Body of pancreas (tissue), 4 donors: ENCODE measurements at regions not wholly inside any gene's neighbourhood (a gene's known extent, or its start where the extent isn't known, plus 50 kb on each side); places are given as distances from the start of the nearest gene placed in this dataset.

Experiments used
- ATAC-seq: fragments of 150-250 bp; one replicate; pipeline ENCODE4 v1.9.1; 2016
- DNase-seq, 4 donors: peaks; one replicate each; pipeline ENCODE4 v3.0.0-alpha.2; 2019
- H3K27ac ChIP-seq, 4 donors: fragments of 200-600 bp; sonication (generic); 1 replicate in 3 of 4; 2 replicates in 1 of 4; pipeline versions ENCODE4 v1.5.1 to v1.6.1; 2016 to 2019; ENCODE audit warnings: mild to moderate bottlenecking in 1 of 4, mixed read lengths in 1 of 4, moderate library complexity in 1 of 4
- H3K27me3 ChIP-seq, 2 donors: fragments of 200-600 bp; sonication (generic); one replicate each; pipeline ENCODE4 v1.6.0; 2016; ENCODE audit warnings: mild to moderate bottlenecking in 1 of 2
- H3K36me3 ChIP-seq, 2 donors: fragments of 200-600 bp; sonication (generic); replicated peaks in 1 of 2; 2 replicates each; pipeline ENCODE4 v1.5.1; 2016; ENCODE audit warnings: low read depth in 2 of 2; ENCODE audit not compliant: insufficient read depth in 1 of 2
- H3K4me1 ChIP-seq: fragments of 200-600 bp; sonication (generic); one replicate; pipeline ENCODE4 v1.6.0; 2016
- H3K4me3 ChIP-seq, 2 donors: fragments of 200-600 bp; sonication (generic); 1 replicate in 1 of 2; 2 replicates in 1 of 2; pipeline ENCODE4 v1.5.1; 2016 to 2019
- H3K9me3 ChIP-seq, 3 donors: fragments of 200-600 bp; sonication (generic); 1 replicate in 2 of 3; 2 replicates in 1 of 3; pipeline ENCODE4 v1.5.1; 2016
- CTCF ChIP-seq, 7 experiments: fragments of 450-650 bp in 4 of 7; fragments of 200-600 bp in 3 of 7; sonication (generic) in 3 of 7; IDR thresholded peaks; one replicate each; pipeline ENCODE4 v1.5.1; 2016 to 2019; ENCODE audit warnings: antibody characterized with exemption in 7 of 7
- POLR2A ChIP-seq, 3 donors: fragments of 450-650 bp; IDR thresholded peaks; one replicate each; pipeline ENCODE4 v1.6.1; 2016; ENCODE audit warnings: antibody characterized with exemption in 3 of 3, mild to moderate bottlenecking in 2 of 3
- WGBS, 2 donors: methylation state at CpG; one replicate each; pipeline ENCODE4 v1.1.5; 2017; 5-methylcytosine and 5-hydroxymethylcytosine counted together
- intact Hi-C: fragments of 100-400 bp; cut with DNase I; formaldehyde crosslinking; loops from one replicate; pipeline ENCODE4 v1.15.1; 2023

DNA sequence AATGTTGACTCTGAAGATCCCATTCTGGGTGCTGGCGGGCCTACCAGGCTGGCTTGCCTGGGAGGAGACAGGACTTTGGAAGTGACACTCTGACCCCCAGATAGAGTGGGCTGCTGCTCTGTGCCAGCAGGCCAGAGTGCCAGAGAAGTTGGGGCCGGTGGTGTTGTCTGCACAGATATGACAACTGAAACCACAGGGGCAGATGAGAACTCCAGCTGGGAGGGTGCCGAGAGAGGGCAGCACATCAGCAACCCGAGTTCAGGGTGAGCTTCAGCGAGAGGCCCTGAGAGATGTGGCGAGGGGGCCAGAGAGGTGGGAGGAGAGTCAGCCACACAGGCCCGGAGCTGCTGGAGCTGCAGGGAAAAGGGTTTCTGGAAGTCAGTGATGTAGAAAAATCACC lies 193.2 kb upstream of the MGMT start:
- no peak for DNase-seq

DNA sequence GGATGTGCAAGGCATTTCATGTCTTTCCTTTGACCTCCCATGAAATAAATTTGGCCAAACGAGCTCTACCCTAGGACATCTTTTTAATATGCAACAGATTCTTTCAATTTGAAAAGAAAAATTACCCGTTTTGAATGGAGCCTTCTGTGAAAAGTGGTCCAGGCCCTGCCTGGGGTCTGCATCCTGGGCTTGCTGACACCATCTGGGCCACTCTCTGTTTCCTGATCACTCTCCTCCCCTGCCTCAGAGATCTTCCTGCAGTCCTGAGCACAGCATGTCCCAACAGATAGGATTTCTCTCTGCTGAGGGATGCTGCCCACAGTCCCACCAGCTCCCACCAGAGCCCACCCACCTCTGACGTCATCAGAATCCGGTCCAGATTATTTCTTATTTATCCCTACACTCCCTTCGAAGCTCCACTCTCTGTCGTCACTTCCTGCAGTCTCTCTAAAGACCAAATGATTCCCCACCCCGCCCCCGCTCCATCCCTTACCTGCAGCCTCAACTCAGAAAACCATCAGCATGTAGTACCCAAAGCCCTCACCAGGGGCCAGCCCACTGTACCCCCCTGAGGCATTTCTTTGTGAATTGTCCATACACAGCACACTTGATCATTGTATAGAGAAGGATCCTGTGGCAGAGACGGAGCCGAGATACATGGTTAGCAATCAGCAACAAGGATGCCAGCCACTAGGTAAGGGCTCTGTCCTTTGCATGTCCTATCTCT lies 192.1 kb upstream of the MGMT start:
- DNase-seq (no peak), ATAC-seq (no peak)
- H3K4me1 ChIP-seq: no peaks in the 10 kb centered on the region
- H3K9me3 ChIP-seq: no peaks in the 10 kb centered on the region
- TF ChIP-seq POLR2A (IDR thresholded peaks at IDR 0.05) (no peak), CTCF (IDR thresholded peaks at IDR 0.05) (no peak)
- WGBS, 2 donors: 53% methylated on average over 10 of the region's 10 CpGs
- H3K36me3 ChIP-seq: no peaks in the 10 kb centered on the region
- intact Hi-C loops: no loop called here
- no peaks in the 10 kb centered on the region for H3K27me3 ChIP-seq
- no peak overlapping the region for H3K4me3 ChIP-seq
- no peak overlapping the region for H3K27ac ChIP-seq

More for the DNA sequence above, 193.2 kb upstream of the MGMT start:
- H3K27ac ChIP-seq: no peak overlapping the region
- no peak overlapping the region for H3K4me3 ChIP-seq
- H3K27me3 ChIP-seq: no peaks in the 10 kb centered on the region
- no peak for ATAC-seq
- TF ChIP-seq POLR2A (IDR thresholded peaks at IDR 0.05): no peak
- no peak for TF ChIP-seq CTCF (IDR thresholded peaks at IDR 0.05)
- intact Hi-C loops: no loop called here
- no peaks in the 10 kb centered on the region for H3K4me1 ChIP-seq
- 62 to 68% methylated on average over 7 of the region's 7 CpGs for WGBS, 2 donors
- no peaks in the 10 kb centered on the region for H3K36me3 ChIP-seq
- no peaks in the 10 kb centered on the region for H3K9me3 ChIP-seq

DNA sequence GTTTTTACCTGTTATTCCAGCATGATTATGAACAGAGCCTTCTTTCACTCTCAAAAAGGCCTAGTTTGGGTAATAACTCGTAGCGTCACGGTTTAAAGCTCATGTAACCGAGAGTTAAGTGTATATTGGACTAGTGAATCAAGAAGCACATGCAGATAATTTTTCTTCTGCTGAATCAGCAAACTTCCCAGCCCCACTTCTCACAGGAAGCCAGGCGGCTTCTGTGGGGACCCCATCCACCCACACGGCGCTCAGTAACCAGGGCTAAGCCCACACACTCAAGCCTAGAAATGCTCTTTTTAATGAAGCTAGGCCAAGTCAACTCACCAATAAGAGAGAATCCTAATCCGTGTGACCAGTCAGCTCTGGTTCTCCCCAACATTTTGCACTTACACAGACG lies 191.2 kb upstream of the MGMT start:
- Histone ChIP-seq H3K4me1 (no peaks in the 10 kb centered on the region), H3K4me3 (no peak overlapping the region), H3K27me3 (peaks cover 0 to 3% of the 10 kb centered on the region in 2 donors), H3K27ac (no peak overlapping the region), H3K36me3 (no peaks in the 10 kb centered on the region), H3K9me3 (no peaks in the 10 kb centered on the region)
- intact Hi-C loops: no loop called here
- DNase-seq (no peak), ATAC-seq (no peak)
- 71 to 75% methylated on average over 9 of the region's 9 CpGs for WGBS, 2 donors
- TF ChIP-seq CTCF (IDR thresholded peaks at IDR 0.05) (no peak), POLR2A (IDR thresholded peaks at IDR 0.05) (no peak)

DNA sequence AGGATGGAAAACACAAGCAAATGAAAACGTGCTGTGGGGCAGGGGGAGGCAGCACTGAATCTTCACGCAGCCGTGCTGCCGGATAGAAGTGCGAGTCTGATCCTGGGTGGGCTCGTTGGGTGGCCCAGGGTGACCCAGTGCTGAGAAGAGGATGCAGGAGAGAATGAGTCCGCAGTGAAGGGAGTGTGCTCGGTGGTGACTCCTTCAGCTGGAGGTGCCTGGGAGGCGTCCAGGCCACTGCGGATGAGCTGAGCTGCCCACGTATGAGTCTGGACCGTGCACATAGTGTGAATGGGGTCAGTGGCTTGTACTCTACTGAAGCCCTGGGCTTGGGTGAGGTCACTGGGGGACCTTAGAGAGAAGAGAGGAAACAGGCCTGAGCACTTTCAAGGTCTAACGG lies 190.0 kb upstream of the MGMT start:
- TF ChIP-seq POLR2A (IDR thresholded peaks at IDR 0.05): no peak
- DNase-seq (no peak), ATAC-seq (no peak)
- Histone ChIP-seq H3K27me3 (peaks cover 0 to 3% of the 10 kb centered on the region in 2 donors), H3K36me3 (no peaks in the 10 kb centered on the region), H3K27ac (no peak overlapping the region), H3K9me3 (no peaks in the 10 kb centered on the region), H3K4me3 (no peak overlapping the region), H3K4me1 (no peaks in the 10 kb centered on the region)
- intact Hi-C loops: no loop called here
- 62 to 73% methylated on average over 13 of the region's 13 CpGs for WGBS, 2 donors

DNA sequence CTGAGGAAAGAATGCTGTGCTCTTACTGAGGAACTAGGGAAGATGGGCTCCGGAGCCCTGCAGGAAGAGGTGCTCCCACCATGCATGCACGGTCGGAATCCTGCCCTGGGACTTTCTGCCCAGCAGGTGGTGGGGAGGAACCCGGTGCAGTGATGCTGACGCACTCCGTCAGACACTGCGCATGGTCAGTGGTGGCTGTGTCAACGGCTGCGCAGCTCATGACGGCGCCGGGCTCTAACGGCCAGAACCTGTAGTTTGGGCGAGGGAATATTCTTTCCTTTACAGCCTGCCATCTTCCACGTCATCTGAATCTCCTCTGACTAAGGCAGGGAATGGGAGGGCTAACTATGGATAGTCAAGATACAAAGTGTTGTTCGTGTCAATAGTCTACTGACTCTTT lies 189.2 kb upstream of the MGMT start:
- 78 to 82% methylated on average over 16 of the region's 16 CpGs for WGBS, 2 donors
- H3K9me3 ChIP-seq: no peaks in the 10 kb centered on the region
- H3K4me1 ChIP-seq: no peaks in the 10 kb centered on the region
- H3K27ac ChIP-seq: no peak overlapping the region
- ATAC-seq (no peak), DNase-seq (no peak)
- peaks cover 0 to 3% of the 10 kb centered on the region in 2 donors for H3K27me3 ChIP-seq
- intact Hi-C loops: no loop called here
- no peaks in the 10 kb centered on the region for H3K36me3 ChIP-seq
- no peak overlapping the region for H3K4me3 ChIP-seq
- TF ChIP-seq CTCF (IDR thresholded peaks at IDR 0.05): no peak
- no peak for TF ChIP-seq POLR2A (IDR thresholded peaks at IDR 0.05)
